SK-N-MC (cell line): ENCODE measurements at regions not wholly inside any gene's neighbourhood (a gene's known extent, or its start where the extent isn't known, plus 50 kb on each side); places are given as distances from the start of the nearest gene placed in this dataset.

Source experiments
- EZH2 ChIP-seq: fragments of 200-600 bp; sonication (generic); IDR thresholded peaks from one replicate; pipeline ENCODE4 v1.6.1; 2017; ENCODE audit warnings: antibody characterized with exemption
- FOXP2 ChIP-seq: optimal IDR thresholded peaks from 2 replicates; pipeline ENCODE3; 2011; ENCODE audit warnings: mild to moderate bottlenecking, moderate library complexity; ENCODE audit not compliant: insufficient read depth; ENCODE audit errors: extremely low read length, control extremely low read depth
- POLR2AphosphoS5 ChIP-seq: IDR thresholded peaks from 2 replicates; pipeline ENCODE4 v1.6.1; 2012; ENCODE audit warnings: mild to moderate bottlenecking, low read depth, low read length, borderline replicate concordance

DNA sequence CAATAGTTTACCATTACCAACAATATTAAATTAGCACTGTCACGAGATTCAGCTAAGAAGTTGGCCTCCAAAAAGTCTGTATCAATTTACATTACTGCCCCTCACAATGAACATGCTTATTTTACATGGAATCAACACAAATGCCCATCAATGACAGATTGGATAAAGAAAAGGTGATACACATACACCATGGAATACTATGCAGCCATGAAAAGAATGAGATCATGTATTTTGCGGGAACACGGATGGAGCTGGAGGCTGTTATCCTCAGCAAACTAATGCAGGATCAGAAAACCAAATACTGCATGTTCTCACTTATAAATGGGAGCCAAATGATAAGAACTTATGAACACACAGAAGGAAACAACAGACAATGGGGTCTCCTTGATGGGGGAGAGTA is 211.8 kb upstream of the RREB1 start:
- TF ChIP-seq EZH2 (no peak), POLR2AphosphoS5 (no peak), FOXP2 (no peak)
